Fibroblast of skin of left quadriceps (primary cell): ENCODE measurements at regions not wholly inside any gene's neighbourhood (a gene's known extent, or its start where the extent isn't known, plus 50 kb on each side); places are given as distances from the start of the nearest gene placed in this dataset.

Experiments used
- DNase-seq, 2 experiments: peaks; one replicate each; pipeline ENCODE4 v3.0.0-alpha.2; 2013; ENCODE audit warnings: low read depth in 2 of 2

DNA sequence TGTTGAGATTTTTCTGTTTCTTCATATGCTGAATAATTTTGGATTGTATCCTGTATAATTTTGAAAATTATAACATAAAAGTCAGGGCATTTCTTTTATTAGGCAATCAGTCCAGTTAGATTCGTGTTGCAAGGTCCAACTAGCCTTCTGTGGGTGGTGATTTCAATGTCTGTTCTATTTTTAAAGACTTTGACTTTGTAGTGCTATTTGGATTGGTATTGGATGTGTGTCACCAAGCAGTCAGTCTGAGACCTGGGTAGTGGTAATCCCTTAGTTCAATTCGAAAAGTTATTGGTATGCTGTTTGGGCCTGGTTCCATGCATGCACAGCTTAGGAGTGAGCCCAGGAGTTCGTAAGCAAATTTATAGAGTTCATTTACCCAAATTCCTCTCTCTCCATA is 82.2 kb downstream of the EPDR1 start:
- DNase-seq = no peak

DNA sequence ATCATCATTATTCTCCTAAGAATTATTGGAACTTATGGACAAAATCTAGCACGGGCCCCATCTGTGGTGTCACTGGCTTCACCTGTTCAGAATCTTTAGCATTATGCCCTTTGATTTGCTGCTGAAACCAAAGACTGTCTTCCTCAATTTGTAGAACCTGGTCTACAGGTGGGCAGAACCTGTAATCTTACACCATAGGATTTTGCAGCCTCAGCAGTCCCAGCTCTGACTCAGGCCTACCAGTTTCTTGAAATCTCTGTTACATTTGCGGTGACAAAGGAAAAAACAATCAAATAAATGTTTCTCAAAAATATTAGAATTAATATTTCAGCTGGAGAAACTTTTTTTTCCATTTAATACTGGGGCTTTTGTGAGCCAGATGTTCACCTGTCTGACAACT is 86.1 kb downstream of the EPDR1 start:
- no peak for DNase-seq

DNA sequence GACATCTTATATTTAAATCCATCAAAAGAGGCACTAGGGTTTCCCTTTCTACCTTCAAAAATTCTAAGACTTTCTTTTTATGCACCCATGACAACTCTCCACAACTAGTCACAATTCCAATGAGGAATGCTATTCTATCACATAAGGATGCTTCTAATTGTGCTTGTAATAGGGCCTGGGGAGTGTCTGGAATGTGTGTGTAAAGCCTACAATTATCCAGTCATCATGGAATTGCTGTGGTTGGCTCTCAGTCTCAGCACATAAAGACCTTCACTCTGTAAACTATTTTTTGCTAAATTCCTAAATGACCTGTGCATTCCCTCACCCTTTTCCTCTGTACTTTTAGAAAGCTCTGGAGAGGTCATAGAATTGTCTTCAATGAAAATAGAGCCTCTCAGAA is 86.7 kb downstream of the EPDR1 start:
- DNase-seq = no peak

DNA sequence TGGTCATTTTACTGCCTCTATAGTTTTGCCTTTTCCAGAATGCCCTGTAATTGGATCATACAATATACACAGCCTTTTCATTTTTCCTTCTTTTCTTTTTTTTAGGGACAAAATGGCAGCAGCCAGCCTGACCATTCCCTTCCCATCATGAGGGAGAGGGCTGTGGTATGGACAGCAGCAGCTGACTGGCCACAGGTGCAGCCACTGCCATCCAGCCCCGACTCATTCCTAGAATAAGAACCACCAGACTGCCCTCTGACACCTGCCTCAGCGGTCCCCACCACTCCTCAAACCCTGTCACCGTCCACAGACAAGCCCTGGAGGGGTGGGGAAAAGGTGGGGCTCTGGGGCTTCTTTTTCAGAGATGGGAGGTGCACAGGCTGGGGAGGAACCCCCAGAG is 92.8 kb downstream of the EPDR1 start:
- no peak for DNase-seq

GRCh38 chr7:38016567-38016966 is 96.1 kb downstream of the EPDR1 start:
- DNase-seq = no peak

DNA sequence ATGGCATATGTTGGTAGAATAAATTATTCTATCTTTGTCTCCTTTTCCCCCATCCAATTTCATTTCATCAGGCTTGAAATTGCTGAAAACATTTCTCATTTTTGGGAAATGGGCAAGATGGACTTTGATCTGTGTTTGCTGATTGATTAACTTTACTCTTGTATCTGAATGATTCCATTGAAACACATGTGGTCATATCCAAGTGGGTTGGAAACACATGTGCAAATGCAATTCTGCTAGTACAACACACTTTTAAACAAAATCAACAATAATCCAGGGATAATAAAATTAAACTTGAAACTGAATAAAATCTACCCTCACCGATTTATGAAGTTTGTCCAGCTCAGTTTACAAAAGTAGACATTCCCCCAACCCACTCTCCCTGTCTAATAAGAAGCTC is 96.9 kb downstream of the EPDR1 start:
- no peak for DNase-seq

- DNase-seq = no peak
Measured at GRCh38 chr7:38020121-38020785, 99.8 kb downstream of the EPDR1 start.

DNA sequence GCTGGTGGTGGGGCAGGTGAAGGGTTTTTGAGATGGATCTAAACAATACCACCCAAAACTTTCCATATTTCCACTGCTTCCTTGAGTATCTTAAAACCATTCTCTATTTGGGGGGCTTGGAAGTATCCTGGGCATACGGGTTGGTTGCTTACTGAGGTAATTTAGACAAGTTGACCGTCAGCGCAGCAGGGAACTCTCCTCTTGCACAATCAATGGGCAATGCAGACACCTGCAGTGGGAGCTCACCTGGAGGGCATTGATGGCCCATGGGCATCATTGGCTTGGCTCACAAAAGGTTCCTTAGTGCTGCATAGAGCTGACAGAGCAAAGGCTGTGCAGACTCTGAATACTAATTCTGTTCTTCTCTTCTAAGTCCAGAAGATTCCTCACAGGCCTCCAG is 101.5 kb downstream of the EPDR1 start:
- DNase-seq = no peak

DNA sequence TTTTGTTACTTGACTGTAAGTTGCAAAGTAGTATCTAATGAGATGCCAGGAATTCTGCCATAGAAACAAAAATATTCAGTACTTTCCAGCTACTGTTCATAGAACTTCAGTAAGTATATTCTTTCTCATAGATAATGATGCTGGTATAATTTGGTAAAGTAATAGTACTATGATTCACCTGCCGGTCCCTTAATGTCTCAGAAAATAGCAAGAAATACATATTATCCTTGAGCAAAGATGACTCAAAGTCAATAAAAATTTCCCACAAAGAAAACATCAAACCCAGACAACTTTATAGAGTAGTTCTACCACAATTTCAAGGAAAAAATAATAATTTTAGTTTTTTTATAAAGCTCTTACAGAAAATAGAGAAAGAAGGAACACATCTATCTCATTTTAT is 105.4 kb downstream of the EPDR1 start:
- DNase-seq = no peak

GRCh38 chr7:38027884-38028455 is 107.5 kb downstream of the EPDR1 start:
- DNase-seq = no peak

GRCh38 chr7:38034062-38034908 is 113.8 kb downstream of the EPDR1 start:
- DNase-seq = no peak

DNA sequence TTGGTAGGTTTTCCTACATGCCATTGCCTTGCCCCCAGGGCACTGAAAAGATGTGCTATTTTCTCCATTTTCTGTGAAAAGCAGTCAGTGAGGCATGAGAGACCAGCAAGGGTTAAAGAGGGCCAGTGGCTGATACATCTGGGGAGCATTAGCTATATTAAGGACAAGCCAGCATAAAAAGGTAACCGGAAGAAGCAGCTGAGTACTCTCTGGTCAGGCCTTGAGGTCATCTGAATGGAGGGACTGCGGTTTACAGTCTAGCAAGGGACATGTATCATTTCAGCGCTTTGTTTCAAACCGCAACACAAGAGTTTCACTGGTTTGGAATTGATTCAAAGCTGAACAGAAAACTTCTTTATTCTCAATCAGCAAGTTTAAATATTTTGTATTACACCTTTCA is 120.4 kb downstream of the EPDR1 start:
- no peak for DNase-seq

DNA sequence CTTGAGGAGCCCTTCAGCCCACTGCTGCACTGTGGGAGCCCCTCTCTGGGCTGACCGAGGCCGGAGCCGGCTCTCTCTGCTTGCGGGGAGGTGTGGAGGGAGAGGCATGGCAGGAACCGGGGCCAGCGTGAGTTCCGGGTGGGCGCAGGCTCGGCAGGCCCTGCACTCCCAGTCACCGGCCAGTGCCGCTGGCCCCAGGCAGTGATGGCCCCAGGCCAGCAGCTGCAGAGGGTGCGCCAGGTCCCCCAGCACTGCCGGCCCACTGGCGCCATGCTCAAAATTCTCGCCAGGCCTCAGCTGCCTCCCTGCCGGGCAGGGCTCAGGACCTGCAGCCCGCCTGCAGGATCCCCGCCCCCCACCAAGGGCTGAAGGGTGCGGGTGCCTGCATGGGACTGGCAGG is 128.4 kb upstream of the STARD3NL start:
- DNase-seq = no peak

DNA sequence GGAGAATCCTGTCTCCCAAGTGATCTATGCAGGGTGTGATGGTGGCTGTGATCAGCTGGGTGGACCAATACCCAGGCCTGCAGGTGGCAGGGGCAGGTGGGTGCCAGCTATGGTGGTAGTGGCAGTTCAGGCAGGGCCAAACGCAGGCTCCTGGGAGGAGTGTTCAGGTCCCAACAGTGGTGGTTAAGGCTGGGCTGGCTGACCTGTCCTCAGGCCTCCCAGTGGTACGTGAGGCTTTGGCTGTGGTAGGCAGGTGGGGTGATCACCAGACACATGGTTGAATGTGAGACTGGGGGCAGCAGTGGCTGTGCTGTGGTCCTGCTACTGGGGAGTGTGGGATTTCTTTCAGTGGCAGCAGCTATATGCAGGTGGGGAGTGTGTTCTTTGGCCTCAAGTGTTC is 126.7 kb upstream of the STARD3NL start:
- no peak for DNase-seq

GRCh38 chr7:38051786-38052185 is 126.3 kb upstream of the STARD3NL start:
- DNase-seq = no peak

- no peak for DNase-seq
Measured at GRCh38 chr7:38052786-38053185, 125.3 kb upstream of the STARD3NL start.

- DNase-seq = no peak
Measured at GRCh38 chr7:38054199-38054598, 123.8 kb upstream of the STARD3NL start.

DNA sequence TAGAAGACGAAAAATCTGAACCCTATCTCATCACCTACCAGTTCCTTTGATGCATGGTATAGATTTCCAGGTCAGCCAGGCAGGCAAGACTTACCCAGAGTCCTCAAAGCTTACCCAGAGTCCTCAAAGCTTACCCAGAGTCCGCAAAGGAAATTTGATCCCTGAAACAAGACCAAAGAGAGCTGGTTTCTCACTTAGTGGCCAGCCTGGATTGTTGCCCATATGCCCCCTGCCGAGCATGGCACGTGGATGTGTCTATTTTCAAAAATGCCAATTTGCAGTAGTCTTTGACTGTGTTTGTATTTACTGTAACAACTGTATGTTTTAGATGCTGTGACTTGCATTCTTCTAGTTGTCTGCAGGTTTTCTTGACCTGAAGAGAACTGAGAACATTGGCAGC is 120.2 kb upstream of the STARD3NL start:
- no peak for DNase-seq

DNA sequence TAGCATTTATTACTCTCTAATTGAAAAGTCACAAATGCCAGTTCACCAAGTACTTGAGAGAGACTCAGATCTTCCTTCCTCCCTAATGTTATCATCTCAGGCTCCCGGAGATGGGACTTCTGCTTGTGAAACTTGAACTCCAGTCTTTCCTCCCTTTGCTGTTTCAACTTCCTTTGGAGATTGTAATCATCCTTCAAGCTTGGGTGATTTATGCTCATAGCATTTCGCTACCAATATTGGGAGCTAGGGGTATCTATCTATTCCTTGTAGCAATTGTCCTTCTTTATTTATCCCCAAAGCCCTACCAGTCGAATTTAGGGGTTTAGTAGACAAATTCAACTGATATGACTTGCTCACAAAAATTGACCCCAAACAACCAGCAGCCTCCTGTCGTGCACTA is 117.9 kb upstream of the STARD3NL start:
- DNase-seq = no peak

GRCh38 chr7:38060637-38061036 is 117.4 kb upstream of the STARD3NL start:
- DNase-seq = no peak

DNA sequence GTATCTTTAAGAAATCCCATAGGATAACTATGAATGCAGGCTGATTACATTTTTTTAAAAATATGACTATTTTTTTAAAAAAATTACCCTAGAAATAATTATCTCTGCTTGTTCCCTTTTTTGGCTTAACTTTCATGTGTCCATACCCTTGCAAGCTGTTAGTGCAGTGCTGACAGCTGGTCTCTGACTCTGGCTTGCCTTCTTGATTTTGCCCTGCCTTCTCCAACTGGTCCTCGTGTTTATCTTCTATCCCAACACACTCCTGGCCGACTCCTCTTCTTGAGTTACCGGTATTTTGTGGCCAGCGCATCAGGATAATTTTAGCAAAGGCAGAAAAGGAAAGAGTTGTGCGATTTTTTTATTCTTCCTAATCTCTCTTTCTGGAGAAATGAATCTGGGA is 111.7 kb upstream of the STARD3NL start:
- no peak for DNase-seq

- no peak for DNase-seq
Measured at GRCh38 chr7:38068461-38068860, 109.6 kb upstream of the STARD3NL start.

GRCh38 chr7:38069052-38069451 is 109.0 kb upstream of the STARD3NL start:
- DNase-seq = no peak
